SK-N-SH (cell line): ENCODE measurements at regions not wholly inside any gene's neighbourhood (a gene's known extent, or its start where the extent isn't known, plus 50 kb on each side); places are given as distances from the start of the nearest gene placed in this dataset.

Experiments
- CTCF ChIA-PET: fragments of 300-600, 350-600 bp; formaldehyde crosslinking; extraction: SDS; loops from one replicate; lab custom pipeline; 2021; lab: Yijun Ruan, JAX
- POLR2A ChIA-PET: fragments of 350-600 bp; sonication (Branson Sonifier 250); formaldehyde crosslinking; extraction: SDS; loops from one replicate; lab custom pipeline; 2020; ENCODE audit warnings: antibody characterized with exemption, inconsistent platforms; lab: Yijun Ruan, JAX
- DNase-seq: peaks from one replicate; pipeline ENCODE4 v3.0.0; 2012
- H2AFZ ChIP-seq: fragments of 200-600 bp; sonication (generic); 2 replicates; pipeline ENCODE4 v1.8.1; 2016; ENCODE audit warnings: antibody characterized with exemption, mild to moderate bottlenecking, low read depth
- H3F3A ChIP-seq: fragments of 200-600 bp; sonication (generic); replicated peaks from 2 replicates; pipeline ENCODE3; 2016; ENCODE audit warnings: antibody characterized with exemption, mild to moderate bottlenecking; ENCODE audit not compliant: insufficient read depth
- H3K27ac ChIP-seq, 2 experiments: fragments of 200-500 bp in 1 of 2; fragments of 200-600 bp in 1 of 2; sonication (Bioruptor generic) in 1 of 2; sonication (generic), shearing (Covaris generic) in 1 of 2; 2 replicates each; pipeline versions ENCODE4 v1.5.1 to v1.6.1; 2014 to 2016; ENCODE audit warnings: low read depth in 2 of 2, inconsistent platforms in 1 of 2, low read length in 1 of 2, mild to moderate bottlenecking in 1 of 2, mixed read lengths in 1 of 2
- H3K27me3 ChIP-seq: fragments of 200-600 bp; sonication (generic), shearing (Covaris generic); 2 replicates; pipeline ENCODE4 v1.6.1; 2016; ENCODE audit warnings: mixed run types; ENCODE audit not compliant: insufficient read depth
- H3K36me3 ChIP-seq, 2 experiments: fragments of 200-500 bp in 1 of 2; fragments of 200-600 bp in 1 of 2; sonication (Bioruptor generic) in 1 of 2; sonication (generic) in 1 of 2; replicated peaks in 1 of 2; 2 replicates each; pipeline versions ENCODE3 to v1.5.1; 2014 to 2016; ENCODE audit warnings: low read length in 1 of 2, mild to moderate bottlenecking in 1 of 2; ENCODE audit not compliant: insufficient read depth in 2 of 2, control insufficient read depth in 1 of 2
- H3K4me1 ChIP-seq, 2 experiments: fragments of 200-500 bp in 1 of 2; fragments of 200-600 bp in 1 of 2; sonication (Bioruptor generic) in 1 of 2; sonication (generic), shearing (Covaris generic) in 1 of 2; 2 replicates each; pipeline versions ENCODE4 v1.5.1 to v1.6.1; 2014 to 2016; ENCODE audit warnings: low read depth in 1 of 2, low read length in 1 of 2, mixed run types in 1 of 2; ENCODE audit not compliant: insufficient read depth in 2 of 2, control insufficient read depth in 1 of 2
- H3K4me2 ChIP-seq: fragments of 200-600 bp; sonication (generic), shearing (Covaris generic); 2 replicates; pipeline ENCODE4 v1.6.1; 2017; ENCODE audit warnings: mixed run types
- H3K4me3 ChIP-seq, 2 experiments: fragments of 200-500 bp in 1 of 2; fragments of 200-600 bp in 1 of 2; sonication (Bioruptor generic) in 1 of 2; sonication (generic), shearing (Covaris generic) in 1 of 2; 2 replicates each; pipeline versions ENCODE4 v1.5.1 to v1.8.1; 2014 to 2016; ENCODE audit warnings: low read depth in 2 of 2, inconsistent platforms in 1 of 2, low read length in 1 of 2, mild to moderate bottlenecking in 1 of 2, mixed read lengths in 1 of 2, moderate library complexity in 1 of 2
- H3K79me2 ChIP-seq: fragments of 200-600 bp; sonication (generic); 2 replicates; pipeline ENCODE4 v1.8.1; 2017; ENCODE audit warnings: mild to moderate bottlenecking; ENCODE audit not compliant: insufficient read depth
- H3K9ac ChIP-seq: fragments of 200-600 bp; sonication (generic); 2 replicates; pipeline ENCODE4 v1.6.1; 2017; ENCODE audit warnings: mixed run types
- H3K9me2 ChIP-seq: fragments of 200-600 bp; sonication (generic); 2 replicates; pipeline ENCODE4 v1.6.1; 2017; ENCODE audit warnings: mixed run types
- H3K9me3 ChIP-seq: fragments of 200-600 bp; sonication (generic); 2 replicates; pipeline ENCODE4 v1.6.1; 2017; ENCODE audit warnings: mixed run types, mild to moderate bottlenecking, moderate library complexity
- H4K20me1 ChIP-seq: fragments of 200-600 bp; sonication (generic); 2 replicates; pipeline ENCODE4 v1.6.1; 2017; ENCODE audit warnings: mild to moderate bottlenecking, mixed run types; ENCODE audit not compliant: insufficient read depth
- FOSL2 ChIP-seq: IDR thresholded peaks from 2 replicates; pipeline ENCODE4 v1.4.0; 2012; ENCODE audit warnings: low read depth, mild to moderate bottlenecking, moderate library complexity, borderline replicate concordance
- GABPA ChIP-seq: IDR thresholded peaks from 2 replicates; pipeline ENCODE4 v1.4.0; 2012; ENCODE audit warnings: low read depth, mild to moderate bottlenecking
- JUND ChIP-seq: IDR thresholded peaks from 2 replicates; pipeline ENCODE4 v1.4.0; 2012
- RAD21 ChIP-seq: IDR thresholded peaks from 2 replicates; pipeline ENCODE4 v1.6.1; 2012; ENCODE audit warnings: mild to moderate bottlenecking, low read length
- REST ChIP-seq: IDR thresholded peaks from 2 replicates; pipeline ENCODE4 v1.6.1; 2012; ENCODE audit warnings: mild to moderate bottlenecking, low read depth, low read length, moderate library complexity
- SIN3A ChIP-seq: IDR thresholded peaks from 2 replicates; pipeline ENCODE4 v1.6.1; 2012; ENCODE audit warnings: low read depth, mild to moderate bottlenecking, low read length, moderate library complexity, borderline replicate concordance
- SMC3 ChIP-seq: IDR thresholded peaks from 2 replicates; pipeline ENCODE4 v1.6.1; 2012; ENCODE audit warnings: low read depth, low read length, improper control_type of control experiment
- TAF1 ChIP-seq: IDR thresholded peaks from 2 replicates; pipeline ENCODE4 v1.6.1; 2012; ENCODE audit warnings: low read depth, mild to moderate bottlenecking, low read length, moderate library complexity, borderline replicate concordance
- TCF12 ChIP-seq: IDR thresholded peaks from 2 replicates; pipeline ENCODE4 v1.4.0; 2012
- WGBS: methylation state at CpG from one replicate; pipeline ENCODE4 v1.1.6; 2017; ENCODE audit warnings: low lambda C conversion rate; 5-methylcytosine and 5-hydroxymethylcytosine counted together
- TF ChIP-seq, protein P1 (sequence below): IDR thresholded peaks from 2 replicates; pipeline ENCODE4; 2012

DNA sequence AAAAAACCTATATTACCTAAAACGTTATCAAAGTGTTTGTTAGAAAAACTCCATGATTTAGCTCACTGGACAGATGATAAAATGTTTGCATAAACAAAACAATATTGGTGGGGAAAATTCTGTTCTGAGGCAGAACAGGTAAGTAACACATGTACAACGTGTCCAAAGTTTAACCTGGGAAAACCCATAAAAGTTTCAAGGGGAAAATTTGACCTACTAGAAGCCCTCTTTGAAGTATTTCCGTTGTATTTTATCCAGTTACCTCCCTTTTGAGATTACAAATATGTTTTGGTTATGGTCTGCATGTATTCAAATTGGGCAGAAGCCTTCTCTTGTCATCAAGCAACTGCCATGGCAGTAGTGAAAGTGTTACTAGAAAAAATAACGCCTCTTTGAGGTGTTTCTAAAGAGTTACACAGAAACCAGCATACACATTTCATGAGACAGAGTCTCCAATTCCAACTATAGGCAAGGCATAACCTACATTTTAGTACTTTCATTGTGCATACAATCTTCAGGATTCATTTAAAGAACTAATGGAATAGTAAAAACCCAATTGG is 58.0 kb upstream of the PDC start:
- POLR2A ChIA-PET = no interaction called here
- TF ChIP-seq RAD21 = no peak
- TF ChIP-seq, all 33 proteins: peak for 0
- Histone ChIP-seq H3F3A (no peaks in the 10 kb centered on the region), H3K4me1 (no peaks in the 10 kb centered on the region), H3K27ac (no peak overlapping the region), H3K9ac (no peak overlapping the region), H3K4me3 (no peak overlapping the region), H4K20me1 (no peaks in the 10 kb centered on the region), H3K9me2 (no peaks in the 10 kb centered on the region), H3K36me3 (no peaks in the 10 kb centered on the region), H3K79me2 (no peaks in the 10 kb centered on the region), H3K9me3 (0 out of 2 replicates have a peak, but pooled peaks cover 7% of the 10 kb centered on the region), H3K4me2 (no peak overlapping the region), H3K27me3 (no peaks in the 10 kb centered on the region), H2AFZ (no peak overlapping the region)
- WGBS = 39% methylated on average over 4 of the region's 4 CpGs
- CTCF ChIA-PET = no interaction called here
- no peak for DNase-seq

- Histone ChIP-seq H3K4me2 (no peak overlapping the region), H4K20me1 (no peaks in the 10 kb centered on the region), H3K4me1 (no peaks in the 10 kb centered on the region), H2AFZ (no peak overlapping the region), H3K9me2 (no peaks in the 10 kb centered on the region), H3K27me3 (no peaks in the 10 kb centered on the region), H3K79me2 (no peaks in the 10 kb centered on the region), H3K9me3 (0 out of 2 replicates have a peak, but pooled peaks cover 2% of the 10 kb centered on the region), H3K9ac (no peak overlapping the region), H3F3A (no peaks in the 10 kb centered on the region), H3K36me3 (no peaks in the 10 kb centered on the region), H3K27ac (no peak overlapping the region), H3K4me3 (no peak overlapping the region)
- TF ChIP-seq REST = no peak
- TF ChIP-seq SIN3A = no peak
- TF ChIP-seq SMC3 = no peak
- TF ChIP-seq FOSL2 = no peak
- no peak for TF ChIP-seq TAF1
- no peak for TF ChIP-seq TCF12
- no peak for DNase-seq
- ChIA-PET POLR2A (no interaction called here), CTCF (no interaction called here)
Observed at GRCh38 chr1:186518395-186518794, 57.5 kb upstream of the PDC start.

DNA sequence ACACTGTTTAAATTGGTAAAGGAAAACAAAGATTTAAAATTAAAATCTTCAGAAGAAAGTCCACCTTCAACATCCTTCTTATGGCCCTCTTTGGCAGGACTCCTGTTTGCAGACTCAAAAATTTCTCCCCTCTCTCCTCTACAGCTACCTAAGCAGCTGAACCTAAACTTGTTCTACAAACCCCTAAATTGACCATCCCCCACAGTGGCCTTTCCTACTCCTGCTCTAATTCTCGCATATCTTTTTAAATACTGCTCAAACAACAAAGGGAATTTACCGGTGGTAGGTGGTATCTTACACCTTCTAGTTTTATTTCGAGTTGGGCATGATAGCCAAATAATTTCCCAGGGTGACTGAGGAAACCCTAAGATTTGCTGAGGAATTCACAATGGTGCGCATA is 53.5 kb upstream of the PDC start:
- H3F3A ChIP-seq = no peaks in the 10 kb centered on the region
- no peaks in the 10 kb centered on the region for H3K9me3 ChIP-seq
- TF ChIP-seq SIN3A (no peak), REST (no peak), FOSL2 (no peak), JUND (no peak), GABPA (no peak)
- TF ChIP-seq, protein P1, sequence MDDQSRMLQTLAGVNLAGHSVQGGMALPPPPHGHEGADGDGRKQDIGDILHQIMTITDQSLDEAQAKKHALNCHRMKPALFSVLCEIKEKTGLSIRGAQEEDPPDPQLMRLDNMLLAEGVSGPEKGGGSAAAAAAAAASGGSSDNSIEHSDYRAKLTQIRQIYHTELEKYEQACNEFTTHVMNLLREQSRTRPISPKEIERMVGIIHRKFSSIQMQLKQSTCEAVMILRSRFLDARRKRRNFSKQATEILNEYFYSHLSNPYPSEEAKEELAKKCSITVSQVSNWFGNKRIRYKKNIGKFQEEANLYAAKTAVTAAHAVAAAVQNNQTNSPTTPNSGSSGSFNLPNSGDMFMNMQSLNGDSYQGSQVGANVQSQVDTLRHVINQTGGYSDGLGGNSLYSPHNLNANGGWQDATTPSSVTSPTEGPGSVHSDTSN = no peak
- H3K4me2 ChIP-seq = no peak overlapping the region
- ChIA-PET POLR2A (no interaction called here), CTCF (no interaction called here)
- H2AFZ ChIP-seq = no peak overlapping the region
- no peaks in the 10 kb centered on the region for H3K4me1 ChIP-seq
- no peaks in the 10 kb centered on the region for H3K79me2 ChIP-seq
- H3K27me3 ChIP-seq = no peaks in the 10 kb centered on the region
- no peak overlapping the region for H3K27ac ChIP-seq
- H4K20me1 ChIP-seq = no peaks in the 10 kb centered on the region
- WGBS = 65% methylated on average over 4 of the region's 4 CpGs
- no peak for DNase-seq
- no peak overlapping the region for H3K4me3 ChIP-seq
- no peaks in the 10 kb centered on the region for H3K9me2 ChIP-seq
- H3K36me3 ChIP-seq = no peaks in the 10 kb centered on the region
- H3K9ac ChIP-seq = no peak overlapping the region
